Stimulated activated CD4-positive, alpha-beta T cell treated with anti-CD3 and anti-CD28 coated beads, Interleukin-4, amount 100 ng/mL, for 4 hours (primary cell): ENCODE measurements at regions not wholly inside any gene's neighbourhood (a gene's known extent, or its start where the extent isn't known, plus 50 kb on each side); places are given as distances from the start of the nearest gene placed in this dataset.
A peak's percentile ranks its signal among the peaks of the same experiment; 100 is the strongest.

ENCODE experiments used
- DNase-seq, 2 experiments: peaks; one replicate each; pipeline ENCODE4 v3.0.0-alpha.2; 2020

DNA sequence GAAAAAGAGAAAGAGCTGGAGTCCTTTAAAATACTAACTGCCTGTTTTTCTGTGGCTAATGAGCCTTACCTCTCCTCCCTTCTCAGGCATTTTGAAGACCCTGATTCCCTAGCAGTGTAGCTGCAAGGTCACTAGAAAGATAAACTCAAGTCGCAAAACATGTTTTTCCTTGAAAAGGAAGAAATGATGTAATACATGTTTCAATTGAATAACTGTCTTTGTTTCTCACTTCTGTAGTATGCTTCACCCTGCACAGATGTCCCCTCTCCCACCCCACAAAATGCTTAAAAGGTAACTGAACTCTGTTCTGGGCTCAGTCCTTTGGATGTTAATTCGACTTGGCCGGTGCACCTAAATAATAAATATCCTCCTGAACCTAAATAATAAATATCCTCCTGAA lies 1350.3 kb downstream of the TMEM121 start:
- DNase-seq: no peak

DNA sequence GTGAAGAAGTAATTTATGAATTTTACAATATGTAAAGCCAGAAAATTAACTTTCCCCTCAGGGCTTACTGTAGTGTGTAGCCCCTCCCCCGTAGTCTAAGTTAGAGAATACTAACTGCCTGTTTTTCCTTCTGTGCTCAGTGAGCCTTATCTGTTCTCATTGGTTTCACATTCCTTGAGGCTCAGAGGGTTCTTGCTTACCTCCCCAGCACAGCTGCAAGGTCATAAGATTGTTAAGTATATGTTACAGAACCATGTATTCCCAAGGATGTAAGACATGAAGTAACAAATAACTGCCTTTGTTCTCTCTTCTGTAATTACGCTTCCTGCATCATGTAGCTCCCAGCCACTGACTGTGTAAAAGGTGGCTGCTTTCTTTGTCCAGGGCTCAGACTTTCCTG lies 1351.1 kb downstream of the TMEM121 start:
- DNase-seq: no peak

DNA sequence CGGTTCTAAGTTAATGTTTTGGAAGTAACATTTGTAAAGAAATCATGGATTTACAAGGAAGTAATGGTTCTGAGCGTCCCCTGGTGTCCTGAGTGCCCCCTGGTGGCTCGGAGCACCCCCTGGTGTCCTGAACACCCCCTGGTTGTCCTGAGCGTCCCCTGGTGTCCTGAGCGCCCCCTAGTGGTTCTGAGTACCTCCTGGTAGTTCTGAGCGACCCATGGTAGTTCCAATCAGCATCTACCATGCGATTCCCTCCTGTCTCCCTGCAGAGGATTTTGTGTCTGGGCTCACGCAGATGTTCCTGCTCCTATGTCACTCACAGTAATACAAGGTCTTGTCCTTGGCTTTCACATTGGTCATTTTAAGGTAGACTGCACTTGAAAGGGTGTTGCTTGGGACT lies 1352.9 kb downstream of the TMEM121 start:
- peak; percentile 28 to 33 for DNase-seq

DNA sequence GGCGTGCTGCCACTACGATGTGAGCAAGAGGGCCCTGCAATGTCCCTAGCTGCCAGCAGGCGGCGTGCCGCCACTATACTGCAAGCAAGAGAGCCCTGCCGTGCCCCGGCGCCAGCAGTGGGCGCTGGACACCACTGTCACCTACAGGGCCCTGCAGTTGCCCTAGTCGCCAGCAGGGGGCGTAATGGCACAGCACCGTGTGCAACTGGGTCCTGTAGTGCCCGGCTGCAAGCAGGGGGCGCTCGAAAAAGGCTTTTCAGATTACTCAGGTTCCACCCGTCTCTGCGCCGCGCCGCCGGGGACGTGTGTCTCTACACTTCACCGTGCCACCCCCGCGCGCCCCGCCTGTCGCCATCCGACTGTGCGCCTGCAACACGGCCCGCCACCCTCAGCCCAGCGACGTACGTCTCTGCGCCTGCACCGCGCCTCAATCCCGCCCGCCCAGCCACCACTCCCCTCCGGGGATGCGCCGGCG lies 1356.9 kb downstream of the TMEM121 start:
- peak in 1 of 2 experiments; percentile 16 for DNase-seq
